Medulla oblongata (tissue), 1 donor: ENCODE measurements at regions not wholly inside any gene's neighbourhood (a gene's known extent, or its start where the extent isn't known, plus 50 kb on each side); places are given as distances from the start of the nearest gene placed in this dataset.

Experiments used
- DNase-seq: peaks from one replicate; pipeline ENCODE4 v3.0.0-alpha.2; 2015; ENCODE audit errors: extremely low spot score

- no peak for DNase-seq
Observed at GRCh38 chr11:90774727-90775566, 552.1 kb upstream of the CHORDC1 start.

- DNase-seq = no peak
Observed at GRCh38 chr11:90770007-90770406, 547.2 kb upstream of the CHORDC1 start.

GRCh38 chr11:90766121-90766520 lies 543.3 kb upstream of the CHORDC1 start:
- DNase-seq = no peak

GRCh38 chr11:90764691-90765090 lies 541.8 kb upstream of the CHORDC1 start:
- no peak for DNase-seq

- DNase-seq = no peak
Observed at GRCh38 chr11:90757849-90758494, 535.1 kb upstream of the CHORDC1 start.

- no peak for DNase-seq
Observed at GRCh38 chr11:90756617-90757016, 533.8 kb upstream of the CHORDC1 start.

- DNase-seq = no peak
Observed at GRCh38 chr11:90753546-90753945, 530.7 kb upstream of the CHORDC1 start.

GRCh38 chr11:90747057-90747456 lies 524.2 kb upstream of the CHORDC1 start:
- no peak for DNase-seq

- DNase-seq = no peak
Observed at GRCh38 chr11:90744169-90744568, 521.3 kb upstream of the CHORDC1 start.

- DNase-seq = no peak
Observed at GRCh38 chr11:90738799-90739198, 516.0 kb upstream of the CHORDC1 start.

GRCh38 chr11:90737444-90738050 lies 514.7 kb upstream of the CHORDC1 start:
- no peak for DNase-seq

GRCh38 chr11:90732486-90732885 lies 509.6 kb upstream of the CHORDC1 start:
- DNase-seq = no peak

GRCh38 chr11:90723475-90723874 lies 500.6 kb upstream of the CHORDC1 start:
- no peak for DNase-seq

GRCh38 chr11:90722552-90723190 lies 499.8 kb upstream of the CHORDC1 start:
- DNase-seq = no peak

- DNase-seq = no peak
Observed at GRCh38 chr11:90717522-90717921, 494.7 kb upstream of the CHORDC1 start.

GRCh38 chr11:90705661-90706060 lies 482.8 kb upstream of the CHORDC1 start:
- no peak for DNase-seq

GRCh38 chr11:90704510-90704909 lies 481.7 kb upstream of the CHORDC1 start:
- DNase-seq = no peak

- no peak for DNase-seq
Observed at GRCh38 chr11:90701716-90702115, 478.9 kb upstream of the CHORDC1 start.

- no peak for DNase-seq
Observed at GRCh38 chr11:90700789-90701439, 478.1 kb upstream of the CHORDC1 start.

GRCh38 chr11:90699791-90700400 lies 477.0 kb upstream of the CHORDC1 start:
- no peak for DNase-seq

GRCh38 chr11:90698238-90698637 lies 475.4 kb upstream of the CHORDC1 start:
- no peak for DNase-seq
